ENCODE measurements at regions not wholly inside any gene's neighbourhood (a gene's known extent, or its start where the extent isn't known, plus 50 kb on each side); places are given as distances from the start of the nearest gene placed in this dataset.

DNA sequence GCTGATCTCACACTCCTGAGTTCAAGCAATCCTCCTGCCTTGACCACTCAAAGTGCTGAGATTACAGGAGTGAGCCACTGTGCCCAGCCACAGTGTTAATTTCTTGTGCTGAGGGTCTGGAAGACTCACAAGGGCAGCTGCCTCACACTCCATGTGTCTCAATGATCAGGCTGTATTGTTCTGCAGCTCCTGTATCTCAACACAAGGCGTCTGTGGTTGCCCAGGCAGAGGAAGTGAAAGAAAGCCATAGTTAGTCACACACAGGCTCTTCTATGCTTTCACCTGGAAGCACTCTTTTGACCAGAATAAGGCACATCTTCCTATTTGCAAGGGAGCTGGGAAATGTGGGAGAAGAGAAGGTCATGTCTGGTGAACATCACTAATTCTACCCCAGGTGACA is 107.3 kb upstream of the ZNF507 start:
- POLR2A ChIA-PET: no interaction called here
- CTCF ChIA-PET: interaction anchor here (2.9 kb wide), 1 partner anchor 14 kb away, joined by 7 read pairs; no protein-coding TSS in a partner anchor

DNA sequence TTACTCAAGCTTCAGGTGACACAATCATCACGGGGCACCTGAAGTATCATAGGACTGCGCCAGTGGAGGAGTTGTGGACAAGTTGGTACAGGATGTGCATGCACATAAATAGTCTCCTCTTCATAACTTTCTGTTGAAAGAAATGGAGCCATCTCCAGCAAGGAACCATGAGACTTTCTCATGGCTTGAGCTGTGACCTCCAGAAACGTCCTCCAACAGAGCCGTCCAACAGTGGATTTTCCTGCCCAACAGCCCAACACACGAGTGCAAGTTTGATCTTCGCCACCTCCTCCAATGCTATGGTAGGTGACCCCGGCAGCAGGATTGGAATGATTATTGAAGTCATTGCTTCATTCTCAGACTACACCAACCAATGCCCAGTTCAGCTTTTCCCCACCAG is 105.1 kb upstream of the ZNF507 start:
- CTCF ChIA-PET: no interaction called here

DNA sequence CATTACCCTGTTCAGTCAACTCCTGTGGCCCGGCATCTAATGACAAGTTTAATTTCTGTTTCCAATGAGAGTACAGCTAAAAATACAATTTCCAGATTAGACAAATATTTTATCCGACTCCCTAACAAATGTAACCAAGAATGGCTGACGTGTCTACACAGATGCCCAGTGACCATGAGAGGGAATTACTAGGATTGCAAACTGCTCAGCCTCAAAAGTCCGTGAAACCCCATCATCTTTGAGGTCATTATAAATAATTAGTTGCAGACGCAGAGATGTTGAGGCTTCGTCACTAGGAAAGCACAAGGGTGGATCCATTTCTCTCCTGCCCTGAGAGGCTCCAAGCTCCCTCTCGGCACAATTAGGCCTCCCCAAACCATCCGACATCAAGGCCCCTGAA is 104.1 kb upstream of the ZNF507 start:
- POLR2A ChIA-PET: no interaction called here
- CTCF ChIA-PET: no interaction called here

More for the DNA sequence above, 105.1 kb upstream of the ZNF507 start:
- POLR2A ChIA-PET: no interaction called here

DNA sequence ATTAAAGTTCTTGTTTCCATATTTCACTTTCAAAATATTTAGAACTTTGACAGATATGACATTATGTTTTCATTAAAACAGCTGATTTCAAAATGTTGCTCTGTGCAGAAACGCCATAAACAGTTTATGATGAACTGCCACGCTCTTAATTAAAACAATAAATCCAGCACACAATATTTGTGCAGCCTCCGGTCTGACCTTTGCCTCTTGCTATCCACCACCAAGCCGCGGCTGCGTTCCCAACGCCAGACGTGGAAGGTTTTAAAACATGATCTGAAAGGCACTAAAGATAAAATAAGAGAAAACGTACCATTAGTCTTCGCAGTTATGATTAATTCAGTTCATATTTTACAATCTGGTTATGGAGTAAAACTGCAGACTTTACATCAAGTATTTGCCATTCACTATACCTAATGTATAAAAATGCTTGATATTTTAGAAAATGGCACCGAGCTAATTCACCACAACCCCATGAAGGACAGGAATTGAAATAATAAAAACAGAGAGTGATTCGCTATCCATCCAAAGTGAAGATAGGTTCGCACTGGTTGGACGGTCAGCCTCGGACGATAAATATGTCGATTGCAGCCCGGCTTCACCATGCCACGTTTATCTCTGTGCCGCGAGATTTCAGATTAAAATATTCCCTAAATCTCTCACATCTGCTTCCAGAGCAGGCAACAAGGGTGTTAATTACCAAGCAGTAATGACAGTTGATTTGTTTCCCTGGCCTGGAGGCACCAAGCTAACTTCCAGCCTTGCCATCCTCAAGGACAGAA is 103.3 kb upstream of the ZNF507 start:
- POLR2A ChIA-PET: no interaction called here

DNA sequence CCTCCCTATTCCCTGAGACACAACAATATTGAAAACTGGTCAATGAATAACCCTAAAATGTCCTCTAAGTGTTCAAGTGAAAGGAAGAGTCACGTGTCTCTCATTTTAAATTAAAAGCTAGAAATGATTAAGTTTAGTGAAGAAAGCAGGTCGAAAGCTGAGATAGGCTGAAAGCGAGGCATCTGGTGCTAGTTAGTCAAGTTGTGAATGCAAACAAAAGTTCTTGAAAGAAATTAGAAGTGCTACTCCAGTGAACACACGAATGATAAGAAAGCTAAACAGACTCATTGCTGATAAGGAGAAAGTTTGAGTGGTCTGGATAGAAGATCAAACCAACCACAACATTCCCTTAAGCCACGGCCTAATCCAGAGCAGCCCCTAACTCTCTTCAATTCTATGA is 99.4 kb upstream of the ZNF507 start:
- ChIA-PET POLR2A (no interaction called here), CTCF (interaction anchor here (0.7 kb wide), 1 partner anchor 850 kb away, joined by 4 read pairs; no protein-coding TSS in a partner anchor)

More for the DNA sequence above, 103.3 kb upstream of the ZNF507 start:
- CTCF ChIA-PET: no interaction called here

DNA sequence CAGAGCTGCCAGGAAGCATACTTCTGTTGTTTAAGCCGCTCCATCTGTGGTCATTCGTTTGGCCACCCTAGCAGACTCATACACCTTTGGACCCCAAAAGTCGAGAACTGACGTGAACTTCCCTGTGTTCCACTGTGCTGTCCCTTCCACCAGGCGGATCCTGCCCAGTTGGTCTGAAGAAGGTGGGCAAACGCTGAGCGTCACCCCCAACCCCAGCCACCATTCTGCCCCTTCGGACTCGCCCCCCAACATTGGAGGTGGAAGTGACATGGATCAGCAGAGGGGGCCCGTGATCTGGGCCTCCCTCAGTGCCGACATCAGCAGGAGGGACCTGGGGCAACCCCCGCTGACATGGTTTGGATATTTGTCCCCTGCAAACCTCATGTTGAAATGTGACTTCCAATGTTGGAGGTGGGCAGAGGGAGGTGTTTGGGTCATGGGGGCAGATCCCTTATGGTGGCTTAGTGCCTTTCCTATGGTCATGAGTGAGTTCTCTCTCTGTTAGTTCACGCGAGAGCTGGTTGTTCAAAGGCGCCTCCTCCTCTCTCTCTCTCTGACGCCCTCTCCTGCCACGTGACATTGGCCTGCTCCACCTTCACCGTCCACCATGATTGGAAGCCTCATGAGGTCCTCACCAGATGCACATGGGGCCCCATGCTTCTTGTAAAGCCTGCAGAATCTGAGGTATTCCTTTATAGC is 93.6 kb upstream of the ZNF507 start:
- CTCF ChIA-PET: no interaction called here
- POLR2A ChIA-PET: no interaction called here

DNA sequence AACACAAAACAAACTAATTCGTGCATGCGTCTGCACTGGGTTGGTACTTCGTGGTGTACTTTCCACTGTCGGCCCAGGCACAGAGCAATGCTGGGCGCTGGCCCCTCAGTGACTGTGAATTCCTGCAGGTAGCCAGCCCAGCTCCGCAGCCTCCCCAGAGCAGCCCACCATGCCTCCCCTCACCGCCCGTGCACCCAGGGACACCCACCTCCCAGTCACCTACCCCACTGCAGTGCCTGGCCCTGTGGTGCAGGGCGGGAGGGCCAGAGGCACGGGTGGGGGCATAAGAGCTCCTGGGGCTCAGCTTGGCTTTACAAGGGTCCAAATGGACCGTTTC is 93.1 kb upstream of the ZNF507 start:
- ChIA-PET POLR2A (no interaction called here), CTCF (no interaction called here)

DNA sequence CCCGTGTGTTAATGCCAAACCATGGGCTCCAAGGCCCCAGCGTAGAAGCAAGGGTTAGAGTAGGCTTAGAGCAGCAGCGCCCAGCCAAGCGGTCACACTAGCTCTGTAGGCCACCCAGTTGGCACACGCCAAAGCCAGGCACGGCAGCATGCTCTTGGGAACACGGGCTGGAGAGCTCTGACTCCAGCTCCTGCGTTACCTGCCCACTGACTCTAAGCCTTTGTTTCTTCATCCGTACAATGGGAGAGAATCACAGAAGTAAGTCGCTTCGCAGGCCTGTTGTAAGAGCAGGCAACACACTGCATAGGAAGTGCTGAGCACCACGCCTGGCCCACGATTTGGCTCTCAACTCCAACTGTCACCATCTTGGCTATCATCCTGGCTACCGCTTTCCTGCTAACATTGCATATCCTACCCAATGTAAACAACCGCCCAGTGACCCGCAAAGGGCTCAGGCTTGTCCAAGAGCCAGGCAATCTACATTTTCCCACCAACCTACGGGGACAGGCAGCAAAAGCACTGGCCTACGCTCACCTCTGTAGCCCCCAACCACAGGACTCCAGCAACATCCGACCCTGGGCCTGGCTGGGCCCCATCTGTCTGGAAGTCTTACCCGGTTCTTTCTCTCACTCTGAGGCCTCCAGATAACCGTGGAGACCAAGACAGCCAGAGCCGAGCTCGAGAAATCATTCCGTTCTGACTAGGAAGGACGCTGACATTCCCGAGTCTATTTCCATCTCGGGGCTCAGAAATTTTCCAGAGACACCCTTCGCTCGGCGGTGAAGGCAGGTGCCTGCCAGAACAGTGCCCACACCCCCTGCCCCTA is 91.5 kb upstream of the ZNF507 start:
- ChIA-PET POLR2A (no interaction called here), CTCF (no interaction called here)

DNA sequence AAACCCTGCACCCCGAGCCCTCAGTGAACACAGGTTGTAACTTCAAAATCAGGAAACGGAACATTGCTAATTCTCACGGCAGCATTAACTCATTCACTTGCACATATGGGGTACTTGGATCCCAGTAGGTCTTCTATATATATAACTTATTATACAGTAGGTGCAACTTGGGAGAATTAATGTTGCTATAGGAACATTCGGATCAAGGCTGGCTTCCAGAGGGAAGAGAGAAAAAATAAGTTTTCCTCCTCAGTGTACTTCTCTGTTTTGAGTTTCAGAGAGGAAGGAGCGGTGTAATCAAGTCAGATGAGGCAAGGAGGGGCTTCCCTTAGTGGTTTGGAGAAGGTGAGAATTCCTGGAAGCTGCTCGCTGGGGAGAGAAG is 90.9 kb upstream of the ZNF507 start:
- POLR2A ChIA-PET: no interaction called here
- CTCF ChIA-PET: no interaction called here

DNA sequence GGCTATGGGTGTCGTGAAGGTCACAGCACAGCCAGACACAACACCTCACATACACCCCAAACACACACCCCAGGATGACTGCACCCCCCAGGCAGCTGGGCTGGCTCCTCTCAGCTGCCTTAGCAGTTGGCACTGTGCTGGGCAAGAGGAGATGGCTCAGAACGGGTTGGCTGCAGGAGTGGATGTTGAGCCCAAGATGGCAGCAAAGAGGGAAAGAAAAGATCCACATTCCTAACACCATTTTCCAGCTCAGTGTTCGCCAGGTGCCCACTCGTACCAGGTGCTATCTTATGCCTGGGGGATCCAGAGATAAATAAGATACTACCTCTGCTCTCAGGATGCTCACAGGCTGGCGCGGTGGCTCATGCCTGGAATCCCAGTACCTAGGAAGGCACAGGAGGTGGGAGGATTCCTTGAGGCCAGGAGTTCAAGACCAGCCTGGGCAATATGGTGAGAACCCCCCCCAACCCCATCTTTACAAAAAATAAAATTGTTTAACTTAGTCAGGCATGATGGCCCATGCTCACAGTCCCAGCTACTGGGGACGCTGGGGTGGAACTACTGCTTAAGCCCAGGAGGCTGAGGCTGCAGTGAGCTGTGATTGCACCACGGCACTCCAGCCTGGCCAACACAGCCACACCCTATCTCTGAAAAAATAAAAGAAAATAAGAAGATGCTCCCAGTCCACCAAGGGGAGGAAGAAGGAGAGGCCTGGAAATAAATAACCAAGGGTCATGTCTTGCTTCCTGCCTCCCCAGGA is 89.7 kb upstream of the ZNF507 start:
- POLR2A ChIA-PET: no interaction called here
- CTCF ChIA-PET: no interaction called here

DNA sequence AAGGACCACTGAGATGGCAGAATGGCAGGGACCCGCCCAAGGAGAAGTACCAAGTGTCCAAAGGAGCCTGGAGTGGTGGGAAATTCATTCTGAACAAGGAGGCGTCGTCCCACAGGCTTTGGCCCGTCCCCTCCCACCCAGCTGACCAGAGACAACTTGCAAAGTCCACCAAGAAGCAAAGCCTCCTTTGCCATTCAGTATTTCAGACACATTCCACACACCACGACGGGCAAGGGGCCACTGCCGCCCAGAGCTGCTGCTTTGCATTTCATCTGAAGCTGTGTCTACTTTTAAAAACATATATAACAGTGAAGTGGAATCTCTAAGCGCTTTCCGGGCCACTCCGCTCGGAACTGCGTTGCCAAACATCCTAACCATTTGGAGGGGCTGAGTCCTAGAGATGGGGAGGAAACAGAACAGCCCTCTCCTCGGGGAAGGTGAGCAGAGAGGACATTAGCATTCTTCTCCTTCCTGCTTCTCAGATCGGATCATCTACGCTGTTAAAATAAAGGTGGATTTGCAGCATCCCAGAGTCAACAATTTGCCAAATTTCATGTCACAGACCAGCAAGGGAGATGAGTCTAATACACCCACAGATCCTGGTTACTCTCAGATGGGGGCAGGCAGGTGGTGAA is 89.0 kb upstream of the ZNF507 start:
- POLR2A ChIA-PET: no interaction called here
- CTCF ChIA-PET: no interaction called here

DNA sequence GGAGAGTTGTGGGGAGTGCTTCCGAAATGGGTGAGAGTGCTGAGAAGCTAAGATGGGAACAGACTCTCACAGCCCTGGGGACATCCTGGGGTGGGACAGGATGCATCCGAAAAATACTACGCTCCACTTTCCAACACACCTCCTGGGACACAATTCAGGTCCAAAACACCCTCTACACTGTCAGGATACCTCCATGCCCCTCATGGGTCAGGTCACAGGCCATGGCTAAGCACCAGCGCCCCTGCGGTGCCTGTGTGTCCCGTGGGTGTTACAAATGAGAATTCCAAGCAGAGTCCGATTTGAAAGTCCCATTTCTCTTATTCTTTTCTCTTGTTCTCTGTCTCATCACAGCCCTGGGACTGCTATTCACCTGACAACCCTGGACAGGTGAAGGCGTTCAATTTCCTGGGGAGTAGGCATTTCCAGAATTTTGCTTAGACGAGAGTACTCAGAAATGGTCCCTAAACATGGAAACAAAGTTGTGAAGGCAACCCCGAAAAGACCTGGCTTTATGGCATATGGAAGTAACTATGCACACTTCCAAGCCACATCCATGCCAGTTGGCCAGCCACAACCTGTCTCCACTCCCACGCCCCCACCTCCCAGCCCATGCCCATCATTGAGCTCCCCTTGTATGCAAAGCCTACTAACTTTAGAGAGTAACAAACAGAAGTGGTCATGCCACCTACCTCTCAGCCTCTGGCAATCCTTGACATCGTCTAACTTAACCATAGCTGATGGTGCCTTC is 87.9 kb upstream of the ZNF507 start:
- ChIA-PET POLR2A (no interaction called here), CTCF (no interaction called here)

DNA sequence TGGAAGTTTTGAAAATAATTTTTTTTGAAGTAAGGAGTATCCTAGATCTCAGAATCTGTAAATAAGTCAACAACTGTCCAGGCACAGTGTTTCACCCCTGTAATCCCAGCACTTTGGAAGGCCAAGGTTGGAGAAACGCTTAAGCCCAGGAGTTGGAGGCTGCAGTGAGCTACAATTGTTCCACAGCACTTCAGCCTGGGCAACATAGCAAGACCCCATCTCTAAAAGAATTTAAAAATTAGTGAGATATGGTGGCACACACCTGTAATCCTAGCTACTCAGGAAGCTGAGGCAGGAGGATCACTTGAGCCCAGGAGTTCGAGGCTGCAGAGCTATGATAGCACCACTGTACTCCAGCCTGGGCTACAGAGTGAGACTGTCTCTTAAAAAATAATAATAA is 87.2 kb upstream of the ZNF507 start:
- CTCF ChIA-PET: no interaction called here
- POLR2A ChIA-PET: no interaction called here

DNA sequence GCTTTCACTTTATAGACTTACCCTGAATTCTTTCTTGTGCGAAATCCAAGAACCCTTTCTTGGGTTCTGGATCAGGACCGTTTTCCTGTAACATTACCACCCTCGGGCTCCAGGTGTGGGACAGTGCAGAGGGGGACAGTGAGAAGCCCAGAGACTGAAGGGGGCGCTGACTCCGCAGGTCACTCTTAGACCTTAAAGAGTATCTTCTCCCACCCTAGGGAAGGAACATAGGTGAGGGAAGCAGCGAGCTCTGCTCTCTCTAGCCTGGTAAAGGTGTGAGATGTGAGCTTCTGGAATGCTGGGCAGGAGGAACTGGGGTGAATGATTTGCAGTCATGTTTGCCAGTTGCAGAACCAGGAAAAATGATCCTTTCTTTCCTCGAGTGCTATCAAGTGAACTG is 80.8 kb upstream of the ZNF507 start:
- POLR2A ChIA-PET: no interaction called here
- CTCF ChIA-PET: no interaction called here

DNA sequence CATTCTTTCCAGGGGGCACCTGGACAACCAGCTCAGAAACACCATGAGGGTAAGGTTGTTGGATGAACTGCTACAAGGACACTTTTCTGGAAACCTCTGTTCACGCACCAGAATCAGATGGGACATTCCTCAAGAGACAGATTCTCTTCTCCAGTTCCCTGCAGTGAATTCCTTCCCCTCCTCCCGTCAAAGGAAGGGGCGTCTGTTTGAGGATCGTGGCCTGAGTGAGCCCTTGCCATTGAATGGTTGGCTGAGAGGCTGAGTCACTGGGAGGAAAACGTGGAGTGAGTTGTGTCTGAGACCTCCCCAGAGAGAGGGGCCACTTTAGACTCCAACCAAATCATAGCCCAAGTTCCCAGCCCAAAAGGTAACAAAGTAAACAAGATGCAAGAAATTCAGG is 79.4 kb upstream of the ZNF507 start:
- ChIA-PET POLR2A (no interaction called here), CTCF (interaction anchor here (0.7 kb wide), 1 partner anchor 1641 kb away, joined by 3 read pairs; no protein-coding TSS in a partner anchor)

DNA sequence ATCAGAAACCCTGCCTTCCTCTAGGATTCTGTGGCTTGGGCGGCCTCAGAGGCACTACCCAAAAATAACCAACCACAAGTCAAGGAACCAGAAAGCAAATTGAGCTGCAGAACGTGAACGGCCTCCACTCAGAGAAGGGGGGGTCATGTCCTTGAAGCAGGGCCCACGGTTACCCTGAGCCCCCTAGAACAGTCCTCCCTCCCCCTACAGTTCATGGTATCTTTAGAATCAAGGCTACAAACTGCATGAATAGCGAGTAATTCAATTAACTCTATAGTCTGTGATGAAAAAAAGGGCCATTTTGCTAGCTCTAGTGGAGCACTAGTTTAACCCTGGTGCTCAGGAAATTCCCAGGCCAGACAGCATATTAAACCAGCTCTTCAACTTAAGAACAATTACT is 79.0 kb upstream of the ZNF507 start:
- ChIA-PET POLR2A (no interaction called here), CTCF (interaction anchor here (0.7 kb wide), 1 partner anchor 1393 kb away, joined by 3 read pairs; no protein-coding TSS in a partner anchor)

DNA sequence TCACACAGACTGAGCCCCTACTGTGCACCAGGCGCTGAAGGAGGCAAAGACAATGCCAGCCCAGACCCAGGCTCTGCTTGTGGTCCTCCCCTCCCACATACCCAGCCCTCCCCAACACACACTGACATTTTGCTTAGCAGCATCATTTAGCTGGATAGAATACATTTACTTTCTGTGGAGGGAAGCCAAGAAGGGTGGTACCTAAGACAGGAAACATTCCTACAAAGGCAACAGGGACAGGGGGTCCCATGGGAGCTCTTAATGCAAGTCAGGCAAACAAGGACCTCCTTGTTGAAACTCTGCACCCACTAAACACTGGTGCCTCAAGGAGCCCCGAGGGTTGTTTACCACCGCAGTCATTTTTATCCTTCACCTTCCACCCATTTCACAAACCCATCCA is 77.0 kb upstream of the ZNF507 start:
- ChIA-PET CTCF (no interaction called here), POLR2A (interaction anchor here (0.7 kb wide), 1 partner anchor 1641 kb away, joined by 3 read pairs; no protein-coding TSS in a partner anchor)

DNA sequence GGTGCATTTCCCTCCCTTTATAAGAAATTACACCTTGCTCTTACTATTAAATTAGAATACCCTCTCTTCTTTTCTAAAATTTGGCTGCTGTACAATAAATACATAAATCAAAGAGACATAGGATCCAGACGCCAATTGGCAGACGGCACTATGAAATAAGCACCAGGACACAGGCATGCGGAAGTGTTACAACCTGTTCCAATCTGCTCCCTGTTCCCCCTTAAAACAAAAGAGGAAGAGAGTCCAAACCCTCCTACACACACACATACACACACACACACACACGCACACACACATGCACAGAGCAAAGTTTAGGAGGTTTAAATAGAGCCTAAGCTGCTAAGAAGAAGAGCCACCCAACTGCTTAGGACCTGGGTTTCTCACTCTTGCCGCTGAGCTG is 75.6 kb upstream of the ZNF507 start:
- CTCF ChIA-PET: no interaction called here
- POLR2A ChIA-PET: no interaction called here

DNA sequence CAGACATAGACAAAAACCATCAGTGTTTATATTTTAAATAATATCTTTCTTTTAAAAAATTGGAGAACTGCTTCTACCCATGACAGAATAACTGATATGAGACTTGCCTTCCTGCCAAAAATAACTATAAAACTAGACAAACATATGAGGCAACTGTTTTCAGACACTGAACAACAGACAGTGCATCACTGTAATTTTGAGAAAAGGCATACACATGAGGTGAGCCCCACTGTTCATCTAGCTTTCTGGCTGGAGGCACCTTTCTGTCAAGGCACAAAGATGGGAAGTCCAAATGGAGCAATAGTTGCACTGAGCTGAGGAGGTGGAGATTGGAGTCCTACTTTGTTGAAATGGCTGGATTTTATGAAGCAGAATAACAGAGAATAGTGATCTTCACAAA is 71.9 kb upstream of the ZNF507 start:
- ChIA-PET POLR2A (no interaction called here), CTCF (interaction anchor here (0.7 kb wide), 1 partner anchor 1579 kb away, joined by 3 read pairs; no protein-coding TSS in a partner anchor)
